Activated CD4-positive, alpha-beta T cell treated with anti-CD3 and anti-CD28 coated beads for 4 hours (primary cell): ENCODE measurements at regions not wholly inside any gene's neighbourhood (a gene's known extent, or its start where the extent isn't known, plus 50 kb on each side); places are given as distances from the start of the nearest gene placed in this dataset.
A peak's percentile ranks its signal among the peaks of the same experiment; 100 is the strongest.
"Not testable (repeated sequence)": the region's sequence is repeated elsewhere in the genome, so short reads cannot be mapped to it uniquely, and the experiment has no call there.

Experiments
- DNase-seq, 2 donors: peaks; one replicate each; pipeline ENCODE4 v3.0.0-alpha.2; 2020

GRCh38 chr15:69660114-69660513, 207.5 kb downstream of the RPLP1 start:
- no peak for DNase-seq

GRCh38 chr15:69660658-69661405, 208.2 kb downstream of the RPLP1 start:
- no peak for DNase-seq

GRCh38 chr15:69661446-69661845, 208.8 kb downstream of the RPLP1 start:
- DNase-seq: no peak

GRCh38 chr15:69661871-69662644, 209.4 kb downstream of the RPLP1 start:
- no peak for DNase-seq

GRCh38 chr15:69662645-69663000, 210.0 kb downstream of the RPLP1 start:
- DNase-seq: no peak

- no peak for DNase-seq
These were observed 210.8 kb downstream of the RPLP1 start for GRCh38 chr15:69663441-69663840.

- DNase-seq: no peak
These were observed 211.4 kb downstream of the RPLP1 start for GRCh38 chr15:69663982-69664381.

GRCh38 chr15:69664572-69665571, 212.3 kb downstream of the RPLP1 start:
- no peak for DNase-seq

GRCh38 chr15:69665641-69666111, 213.1 kb downstream of the RPLP1 start:
- DNase-seq: no peak

- peak in 1 of 2 donors; percentile 31 for DNase-seq
These were observed 213.8 kb downstream of the RPLP1 start for GRCh38 chr15:69666441-69666882.

GRCh38 chr15:69666921-69667811, 214.5 kb downstream of the RPLP1 start:
- no peak for DNase-seq

GRCh38 chr15:69668039-69668705, 215.6 kb downstream of the RPLP1 start:
- no peak for DNase-seq

GRCh38 chr15:69668963-69669362, 216.3 kb downstream of the RPLP1 start:
- DNase-seq: no peak

GRCh38 chr15:69669446-69669845, 216.8 kb downstream of the RPLP1 start:
- DNase-seq: no peak

GRCh38 chr15:69673291-69673881, 220.8 kb downstream of the RPLP1 start:
- DNase-seq: no peak

GRCh38 chr15:69675731-69676130, 223.1 kb downstream of the RPLP1 start:
- no peak for DNase-seq

GRCh38 chr15:69677403-69677802, 224.8 kb downstream of the RPLP1 start:
- no peak for DNase-seq

GRCh38 chr15:69679623-69680228, 227.1 kb downstream of the RPLP1 start:
- DNase-seq: peak in 1 of 2 donors; percentile 17

GRCh38 chr15:69684823-69685222, 232.2 kb downstream of the RPLP1 start:
- not testable (repeated sequence) for DNase-seq
